ENCODE measurements at regions not wholly inside any gene's neighbourhood (a gene's known extent, or its start where the extent isn't known, plus 50 kb on each side); places are given as distances from the start of the nearest gene placed in this dataset.

- no peak for DNase-seq
These were observed 173.5 kb upstream of the PELI2 start for GRCh38 chr14:55944757-55945156.

DNA sequence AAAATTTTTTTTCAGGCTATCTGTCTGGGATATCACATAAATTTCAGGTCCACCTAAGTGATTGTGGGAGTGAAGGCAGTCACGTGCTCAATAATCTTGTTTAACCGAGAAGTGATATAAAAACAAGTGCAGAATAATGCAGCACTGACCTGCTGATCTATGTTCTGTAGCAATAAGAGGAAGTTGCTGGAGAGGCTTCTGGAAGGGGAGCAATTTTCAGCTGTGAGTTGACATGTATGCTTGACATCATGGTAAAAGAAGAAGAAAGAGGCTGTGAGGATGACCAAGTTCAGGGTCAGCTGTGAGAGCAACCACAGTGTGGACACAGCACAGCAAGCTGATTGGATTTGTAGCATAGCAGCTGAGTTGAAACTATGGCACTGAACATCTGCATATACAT is 172.0 kb upstream of the PELI2 start:
- DNase-seq = no peak

DNA sequence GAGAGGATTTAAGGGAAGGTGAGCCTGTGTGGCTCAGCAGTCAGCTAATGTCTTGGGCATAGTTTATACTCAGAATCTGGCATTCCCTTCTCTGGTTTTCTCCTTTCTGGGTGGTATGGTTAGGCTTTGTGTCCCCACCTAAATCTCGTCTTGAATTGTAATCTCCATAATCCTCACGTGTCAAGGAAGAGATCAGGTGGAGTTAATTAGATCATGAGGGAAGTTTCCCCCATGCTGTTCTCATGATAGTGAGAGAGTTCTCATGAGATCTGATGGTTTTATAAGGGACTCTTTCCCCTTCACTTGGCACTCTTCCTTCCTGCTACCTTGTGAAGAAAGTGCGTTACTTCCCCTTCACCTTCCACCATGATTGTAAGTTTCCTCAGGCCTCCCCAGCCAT is 169.8 kb upstream of the PELI2 start:
- DNase-seq = no peak

DNA sequence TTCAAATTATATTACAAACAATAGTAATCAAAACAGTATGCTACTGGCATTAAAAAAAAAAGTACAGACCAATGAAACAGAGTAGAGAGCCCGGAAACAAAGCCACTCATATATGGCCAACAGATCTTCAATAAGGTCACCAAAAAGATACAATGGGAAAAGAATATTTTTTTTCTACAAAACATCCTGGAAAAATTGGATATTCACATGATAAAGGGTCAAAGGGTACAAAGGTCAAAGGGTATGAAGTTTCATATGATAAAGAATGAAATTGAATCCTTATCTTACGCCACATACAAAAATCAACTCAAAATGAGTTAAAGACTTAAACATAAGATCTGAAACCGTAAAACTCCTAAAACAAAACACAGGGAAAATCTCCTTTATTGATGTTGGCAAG is 168.5 kb upstream of the PELI2 start:
- no peak for DNase-seq

GRCh38 chr14:55950135-55950534 is 168.1 kb upstream of the PELI2 start:
- DNase-seq = no peak

GRCh38 chr14:55951341-55952206 is 166.6 kb upstream of the PELI2 start:
- no peak for DNase-seq

GRCh38 chr14:55954108-55954507 is 164.1 kb upstream of the PELI2 start:
- DNase-seq = no peak

GRCh38 chr14:55955175-55955574 is 163.0 kb upstream of the PELI2 start:
- no peak for DNase-seq

DNA sequence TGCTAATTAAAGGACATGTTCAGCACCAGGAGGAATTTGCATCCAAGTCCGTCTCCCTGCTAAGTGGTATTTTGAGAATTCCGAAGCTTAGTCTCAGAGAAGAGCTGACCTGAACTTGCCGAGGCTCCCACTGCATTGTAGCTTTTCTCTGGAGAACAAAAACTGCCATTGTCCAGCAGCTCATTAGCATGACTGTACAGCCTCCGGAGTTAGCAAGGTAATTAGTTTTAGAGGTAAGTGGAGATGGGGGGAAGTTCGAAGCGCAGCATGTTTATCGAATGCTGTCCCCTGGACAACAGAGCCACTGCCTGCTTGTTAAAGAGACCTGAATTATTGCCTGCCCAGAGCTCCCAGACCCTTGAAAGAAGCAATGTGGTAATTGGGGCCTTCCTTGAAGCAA is 160.3 kb upstream of the PELI2 start:
- DNase-seq = no peak

GRCh38 chr14:55963295-55963694 is 154.9 kb upstream of the PELI2 start:
- no peak for DNase-seq

GRCh38 chr14:55964091-55964490 is 154.1 kb upstream of the PELI2 start:
- no peak for DNase-seq

DNA sequence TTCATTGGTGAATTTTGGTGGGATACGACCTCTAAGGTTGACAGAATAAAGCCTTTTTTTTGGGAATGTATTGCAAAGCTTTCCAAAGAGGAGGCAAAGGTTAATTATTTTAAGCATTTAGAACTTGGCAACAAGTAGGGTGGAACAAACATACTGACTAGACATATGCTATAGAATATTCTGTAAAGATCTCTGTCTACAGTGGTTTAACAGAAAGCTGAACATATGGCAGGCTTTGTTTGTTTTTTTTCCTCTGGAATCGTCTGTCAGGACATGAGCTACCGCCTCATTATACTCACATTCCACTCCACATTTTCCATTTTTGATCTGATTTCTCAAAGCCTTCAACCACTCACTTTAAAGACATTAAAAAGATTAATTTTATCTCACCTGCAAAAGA is 153.4 kb upstream of the PELI2 start:
- DNase-seq = no peak

DNA sequence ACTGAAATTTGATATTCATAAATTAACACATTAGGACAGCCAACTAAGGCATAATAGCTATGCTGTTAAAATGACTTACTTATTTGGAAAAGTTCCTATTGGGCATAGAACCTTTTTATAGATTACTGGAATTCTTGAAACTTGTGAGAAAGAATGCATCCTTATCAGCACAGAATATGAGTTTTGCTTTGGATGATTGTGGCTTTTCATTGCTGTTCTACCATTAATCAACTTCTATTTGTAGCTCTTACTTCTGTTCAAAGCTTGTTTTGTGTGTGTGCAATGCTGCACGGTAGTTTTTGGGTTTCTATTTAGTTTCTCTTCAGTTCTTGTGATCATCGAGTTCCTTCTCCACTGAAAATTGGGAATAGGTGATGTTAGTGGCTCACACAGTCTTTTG is 152.4 kb upstream of the PELI2 start:
- DNase-seq = no peak

DNA sequence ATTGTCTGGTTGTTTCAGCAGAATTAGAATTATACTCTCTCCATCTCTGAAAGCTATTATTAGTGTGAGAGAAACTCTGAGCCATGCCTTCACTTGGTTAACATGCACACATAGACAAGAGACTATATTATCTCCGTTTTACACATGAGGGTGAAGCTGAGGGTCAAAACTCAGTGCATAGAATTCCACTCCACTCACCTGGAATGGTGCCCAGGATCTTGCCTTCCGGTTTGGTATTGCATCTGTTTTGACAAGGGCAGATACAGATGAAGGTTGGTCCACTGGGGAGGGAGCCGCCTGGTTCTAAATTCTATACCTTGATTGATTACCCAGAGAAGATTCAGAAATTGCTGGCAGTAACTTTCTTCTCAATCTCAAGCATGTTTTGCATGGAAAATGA is 149.5 kb upstream of the PELI2 start:
- DNase-seq = no peak

DNA sequence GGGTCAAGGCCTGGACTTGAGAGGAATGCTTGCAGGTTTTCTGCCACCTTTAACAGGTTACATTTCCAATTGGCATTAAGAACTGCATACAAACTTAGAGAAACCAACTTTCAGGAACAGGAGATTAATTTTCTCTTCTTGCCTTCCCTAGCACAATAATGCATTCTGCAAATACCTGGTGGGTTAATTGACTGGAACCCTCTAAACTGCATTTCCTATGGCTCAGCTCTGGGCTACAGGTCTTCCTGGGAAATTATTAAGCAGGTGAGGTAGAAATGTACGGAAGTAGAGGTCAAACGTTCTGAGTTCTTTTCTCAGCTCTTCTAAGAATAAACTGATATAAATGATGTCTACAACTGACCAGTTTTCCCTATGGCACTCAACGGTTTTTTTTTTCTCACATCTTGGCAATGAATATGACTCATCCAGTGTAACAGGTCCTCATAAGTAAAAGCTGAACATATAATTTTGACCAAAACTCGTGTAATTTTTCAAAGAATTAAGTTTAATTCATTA is 144.9 kb upstream of the PELI2 start:
- no peak for DNase-seq

DNA sequence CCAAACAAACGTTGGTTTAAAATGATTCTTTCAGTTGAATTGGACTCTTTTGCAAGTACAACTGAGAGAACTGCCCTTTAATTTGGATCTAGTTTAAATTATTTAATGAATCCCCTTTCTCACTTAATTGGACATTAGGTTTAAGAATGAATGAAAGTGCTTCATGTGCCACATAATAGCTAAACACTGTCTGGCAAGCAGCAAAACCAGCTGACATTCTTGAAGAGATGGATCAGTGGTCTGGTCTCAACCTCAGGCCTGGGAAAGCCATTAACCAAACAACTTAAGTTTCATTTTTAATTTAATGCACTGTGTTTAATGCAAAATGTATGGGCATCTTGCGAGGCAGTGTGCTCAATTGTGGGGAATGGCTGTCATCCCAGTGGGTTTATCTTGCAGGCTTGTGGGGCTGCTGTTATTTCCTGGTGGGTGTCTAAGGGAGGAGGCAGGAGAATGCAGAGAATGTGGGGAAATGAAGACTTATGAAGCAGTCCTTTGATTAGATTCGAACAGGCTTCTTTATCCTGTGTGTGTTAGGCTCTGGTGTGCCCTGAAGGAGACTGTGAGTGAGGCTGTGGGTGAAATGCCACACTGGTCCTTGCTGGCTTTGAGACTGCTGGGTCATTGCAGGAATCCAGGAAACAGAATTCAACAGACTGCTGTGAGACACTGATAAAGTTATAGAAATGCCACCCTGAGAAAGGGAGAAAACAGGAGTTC is 144.1 kb upstream of the PELI2 start:
- no peak for DNase-seq

DNA sequence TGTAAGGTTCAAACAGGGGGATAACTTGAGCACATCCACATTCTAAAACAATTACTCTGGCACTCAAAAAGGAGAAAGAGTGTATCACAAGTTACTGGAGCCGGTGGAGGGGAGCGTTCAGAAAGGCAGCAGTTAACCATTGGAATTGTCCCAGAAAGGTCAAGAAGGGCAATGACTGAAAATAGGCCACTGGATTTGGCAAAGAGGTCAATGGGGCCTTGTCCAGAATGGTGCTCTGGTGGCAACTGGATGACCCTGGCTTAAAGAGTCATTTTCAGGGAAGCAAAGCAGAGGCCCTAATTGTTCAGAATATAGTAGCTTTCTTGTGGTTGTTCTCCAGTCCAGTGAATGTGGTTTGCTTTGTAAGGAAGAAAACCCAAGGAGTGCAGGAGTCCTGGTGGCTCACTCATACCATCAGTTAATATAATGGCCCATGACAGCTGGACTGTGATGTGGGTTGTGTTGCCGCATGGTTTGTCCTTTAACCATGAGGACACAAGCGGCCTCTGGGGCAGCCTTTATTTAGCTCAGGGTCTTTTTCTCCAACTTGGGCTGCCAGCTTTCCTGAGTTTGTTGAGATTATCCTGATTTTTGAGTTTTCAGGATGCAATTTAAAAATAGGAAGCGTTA is 142.8 kb upstream of the PELI2 start:
- no peak for DNase-seq

- no peak for DNase-seq
These were observed 142.0 kb upstream of the PELI2 start for GRCh38 chr14:55976219-55976618.

- DNase-seq = no peak
These were observed 141.6 kb upstream of the PELI2 start for GRCh38 chr14:55976655-55977054.

DNA sequence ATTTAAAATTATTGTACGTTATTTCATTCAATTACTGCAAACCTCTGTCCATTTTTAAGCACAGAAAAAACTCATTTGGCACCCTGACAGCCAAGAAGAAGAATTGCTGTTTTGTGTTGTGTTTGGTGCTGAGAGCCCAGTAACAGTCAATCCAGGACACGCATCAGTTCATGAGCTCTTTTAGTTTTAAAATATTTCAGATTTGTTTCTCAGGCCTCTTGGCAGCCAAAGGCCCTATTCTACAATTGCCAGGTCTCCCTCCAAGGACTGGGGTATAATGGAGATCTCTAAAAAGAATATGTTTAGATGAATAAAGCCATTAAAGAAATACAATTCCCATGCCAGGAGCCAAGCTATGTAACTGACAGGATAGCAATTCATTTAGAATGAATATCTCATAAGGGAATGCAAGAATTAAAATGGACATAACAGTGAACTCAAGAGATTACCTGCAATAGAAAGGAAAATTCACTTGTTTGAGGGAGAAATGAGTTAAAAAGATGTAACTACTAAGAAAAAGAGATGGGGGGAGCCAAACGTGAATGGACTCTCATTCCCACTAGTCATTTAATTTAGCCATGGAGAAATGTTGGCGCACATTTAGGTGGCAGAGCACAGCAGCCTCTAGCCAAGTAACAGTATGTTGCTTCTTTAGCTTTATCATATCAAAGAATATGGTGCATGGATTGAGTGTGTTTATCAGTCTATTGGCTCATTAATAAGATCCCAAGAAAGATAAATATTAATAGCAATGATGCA is 140.6 kb upstream of the PELI2 start:
- no peak for DNase-seq

- no peak for DNase-seq
These were observed 139.1 kb upstream of the PELI2 start for GRCh38 chr14:55979096-55979495.

GRCh38 chr14:55979781-55980180 is 138.4 kb upstream of the PELI2 start:
- DNase-seq = no peak

DNA sequence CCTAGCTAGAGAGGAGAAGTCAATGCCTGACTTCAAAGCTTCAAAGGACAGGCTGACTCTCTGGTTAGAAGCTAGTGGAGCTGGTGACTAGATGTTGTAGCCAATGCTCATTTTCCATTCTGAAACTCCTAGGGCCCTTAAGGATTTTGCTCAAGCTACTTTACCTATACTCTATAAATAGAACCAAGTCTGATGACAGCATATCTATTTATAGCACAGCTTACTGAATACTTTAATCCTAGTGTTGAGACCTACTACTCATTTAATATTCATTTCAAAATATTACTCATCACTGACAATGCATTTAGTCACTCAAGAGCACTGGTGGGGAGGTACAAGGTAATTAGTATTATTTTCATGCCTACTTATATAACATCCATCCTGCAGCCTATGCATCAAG is 137.2 kb upstream of the PELI2 start:
- DNase-seq = no peak
